ENCODE measurements at regions not wholly inside any gene's neighbourhood (a gene's known extent, or its start where the extent isn't known, plus 50 kb on each side); places are given as distances from the start of the nearest gene placed in this dataset.

DNA sequence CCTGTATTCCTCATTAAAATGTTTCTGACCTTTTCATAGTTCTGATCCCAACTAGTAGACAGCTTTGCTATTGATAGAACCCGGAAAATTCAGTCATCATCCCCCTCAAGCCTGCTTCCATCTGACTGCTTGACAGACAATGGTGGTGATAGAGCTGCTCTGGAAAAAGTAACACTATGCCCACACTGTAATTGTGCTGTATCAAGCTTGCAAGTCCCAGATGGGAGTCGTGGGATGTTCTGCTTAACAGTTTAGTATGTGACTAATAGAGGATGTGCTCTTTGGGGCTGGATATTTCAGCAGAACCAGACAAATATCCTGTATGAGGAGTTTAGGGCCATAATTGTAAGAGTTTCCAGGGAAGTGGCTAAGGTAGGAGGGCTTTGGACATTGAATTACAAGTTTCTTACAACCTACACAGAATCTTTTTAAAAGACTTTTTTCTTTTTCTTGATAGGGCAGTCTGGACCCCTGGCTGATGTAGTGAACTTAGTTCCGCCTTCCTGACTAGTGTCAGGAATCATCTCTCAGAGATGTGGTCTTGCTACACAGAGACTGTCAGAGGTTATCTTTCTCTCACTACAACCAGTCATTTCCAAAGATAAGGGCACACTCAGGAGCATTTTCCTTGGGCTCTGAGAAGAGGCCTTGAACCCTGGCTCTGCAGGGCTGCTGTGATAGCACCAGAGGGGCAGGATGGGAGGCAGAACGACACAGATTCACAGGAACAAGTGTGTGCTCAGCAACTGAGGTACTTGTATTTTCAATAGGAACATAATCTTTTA is 158.0 kb upstream of the RBMS1 start:
- Mint-ChIP-seq H3K4me3 (peak overlapping the region in 1 of 2 donors; percentile 1), H3K27me3 (peaks cover 5 to 16% of the 10 kb centered on the region in 2 donors), H3K4me1 (ENCODE audit: low read depth in 2 of 2) (peaks cover 9 to 10% of the 10 kb centered on the region in 2 donors), H3K9me3 (no peaks in the 10 kb centered on the region), H3K36me3 (ENCODE audit: insufficient read depth) (peaks cover 5% of the 10 kb centered on the region), H3K27ac (no peak overlapping the region)
- no peak for DNase-seq
- no peak for ATAC-seq (replicated peaks)

DNA sequence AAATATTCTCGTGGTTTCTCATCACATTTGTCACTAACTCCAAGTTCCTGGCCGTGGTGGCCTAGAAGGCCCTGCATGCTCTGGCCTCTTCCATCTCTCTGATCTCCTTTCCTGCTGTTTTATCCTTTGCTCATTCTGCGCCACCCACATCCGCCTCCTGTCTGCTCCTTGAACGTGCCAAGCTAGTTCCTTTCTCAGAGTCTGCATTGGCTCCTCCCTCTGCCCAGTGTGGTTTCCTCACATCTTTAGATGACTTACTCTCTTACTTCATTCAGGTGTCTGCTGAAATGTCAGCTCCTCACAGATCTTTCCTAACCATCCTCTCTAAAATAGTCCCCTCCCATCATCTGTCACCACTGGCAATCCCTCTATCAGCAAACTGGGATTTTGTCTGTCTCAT is 158.6 kb upstream of the RBMS1 start:
- Mint-ChIP-seq H3K9me3 (no peaks in the 10 kb centered on the region), H3K27ac (no peak overlapping the region), H3K4me1 (ENCODE audit: low read depth in 2 of 2) (peaks cover 9 to 10% of the 10 kb centered on the region in 2 donors), H3K36me3 (ENCODE audit: insufficient read depth) (peaks cover 5% of the 10 kb centered on the region), H3K4me3 (peak overlapping the region; percentile 0 to 1), H3K27me3 (peaks cover 11 to 19% of the 10 kb centered on the region in 2 donors)
- ATAC-seq (replicated peaks) (peak; percentile 99), DNase-seq (peak; percentile 30 to 37 (median 35))

DNA sequence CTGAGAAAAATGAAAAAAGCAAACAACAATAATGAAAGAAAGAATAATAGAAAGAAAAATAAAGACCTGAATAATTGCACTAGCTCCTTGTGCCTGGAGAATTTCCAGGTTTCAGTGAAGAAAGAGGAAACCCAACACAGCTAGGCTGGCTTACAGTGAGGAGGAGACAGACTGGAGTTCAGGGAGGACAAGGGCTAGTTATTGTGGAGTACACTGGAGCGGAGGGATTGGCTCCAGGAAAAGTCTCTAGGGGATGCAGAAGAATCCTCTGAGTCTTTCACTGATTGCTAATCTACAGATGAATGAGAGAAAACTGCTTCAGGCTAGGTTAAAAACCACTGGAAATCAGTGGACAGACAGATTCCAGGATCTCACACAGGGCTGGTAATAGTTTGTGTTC is 163.6 kb upstream of the RBMS1 start:
- no peaks in the 10 kb centered on the region for H3K9me3 Mint-ChIP-seq
- no peaks in the 10 kb centered on the region for H3K36me3 Mint-ChIP-seq (ENCODE audit: insufficient read depth)
- DNase-seq (no peak), ATAC-seq (replicated peaks) (no peak)
- H3K27me3 Mint-ChIP-seq: peaks cover 30 to 35% of the 10 kb centered on the region in 2 donors
- no peak overlapping the region for H3K4me3 Mint-ChIP-seq
- no peak overlapping the region for H3K27ac Mint-ChIP-seq
- H3K4me1 Mint-ChIP-seq (ENCODE audit: low read depth in 2 of 2): peaks cover 8% of the 10 kb centered on the region in 2 donors

DNA sequence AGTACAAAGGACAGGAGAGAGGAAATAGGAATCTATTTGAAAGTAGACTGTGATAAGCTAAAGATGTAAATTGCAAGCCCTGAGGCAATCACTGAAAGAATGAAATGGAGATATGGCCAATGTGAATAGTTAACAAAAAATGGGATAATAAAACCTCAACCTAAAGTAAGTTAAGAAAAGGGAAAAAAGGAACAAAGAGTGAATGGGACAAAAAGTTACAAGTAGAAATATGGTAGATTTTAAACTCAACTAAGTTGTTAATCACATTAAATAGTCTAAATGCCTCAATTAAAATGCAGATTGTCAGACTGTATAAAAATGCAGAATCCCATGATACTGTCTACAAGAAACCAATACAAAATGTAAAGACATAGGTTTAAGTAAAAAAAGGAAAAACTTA is 165.2 kb upstream of the RBMS1 start:
- ATAC-seq (replicated peaks): no peak
- Mint-ChIP-seq H3K4me3 (no peak overlapping the region), H3K27me3 (peaks cover 30 to 35% of the 10 kb centered on the region in 2 donors), H3K27ac (no peak overlapping the region), H3K36me3 (ENCODE audit: insufficient read depth) (no peaks in the 10 kb centered on the region), H3K9me3 (no peaks in the 10 kb centered on the region), H3K4me1 (ENCODE audit: low read depth in 2 of 2) (no peaks in the 10 kb centered on the region)
- DNase-seq: no peak

GRCh38 chr2:160660741-160661140 is 167.1 kb upstream of the RBMS1 start:
- Mint-ChIP-seq H3K4me1 (ENCODE audit: low read depth in 2 of 2) (peaks cover 0 to under 1% of the 10 kb centered on the region in 2 donors), H3K9me3 (no peaks in the 10 kb centered on the region), H3K27ac (no peak overlapping the region), H3K36me3 (ENCODE audit: insufficient read depth) (no peaks in the 10 kb centered on the region), H3K27me3 (peaks cover 30% of the 10 kb centered on the region in 2 donors), H3K4me3 (no peak overlapping the region)
- DNase-seq: no peak
- no peak for ATAC-seq (replicated peaks)

- H3K27me3 Mint-ChIP-seq: no peaks in the 10 kb centered on the region
- ATAC-seq (replicated peaks) (no peak), DNase-seq (no peak)
- no peak overlapping the region for H3K4me3 Mint-ChIP-seq
- no peaks in the 10 kb centered on the region for H3K9me3 Mint-ChIP-seq
- no peak overlapping the region for H3K27ac Mint-ChIP-seq
- H3K36me3 Mint-ChIP-seq (ENCODE audit: insufficient read depth): no peaks in the 10 kb centered on the region
- peaks cover 6 to 15% of the 10 kb centered on the region in 2 donors for H3K4me1 Mint-ChIP-seq (ENCODE audit: low read depth in 2 of 2)
Observed at GRCh38 chr2:160664603-160665140, 171.1 kb upstream of the RBMS1 start.

DNA sequence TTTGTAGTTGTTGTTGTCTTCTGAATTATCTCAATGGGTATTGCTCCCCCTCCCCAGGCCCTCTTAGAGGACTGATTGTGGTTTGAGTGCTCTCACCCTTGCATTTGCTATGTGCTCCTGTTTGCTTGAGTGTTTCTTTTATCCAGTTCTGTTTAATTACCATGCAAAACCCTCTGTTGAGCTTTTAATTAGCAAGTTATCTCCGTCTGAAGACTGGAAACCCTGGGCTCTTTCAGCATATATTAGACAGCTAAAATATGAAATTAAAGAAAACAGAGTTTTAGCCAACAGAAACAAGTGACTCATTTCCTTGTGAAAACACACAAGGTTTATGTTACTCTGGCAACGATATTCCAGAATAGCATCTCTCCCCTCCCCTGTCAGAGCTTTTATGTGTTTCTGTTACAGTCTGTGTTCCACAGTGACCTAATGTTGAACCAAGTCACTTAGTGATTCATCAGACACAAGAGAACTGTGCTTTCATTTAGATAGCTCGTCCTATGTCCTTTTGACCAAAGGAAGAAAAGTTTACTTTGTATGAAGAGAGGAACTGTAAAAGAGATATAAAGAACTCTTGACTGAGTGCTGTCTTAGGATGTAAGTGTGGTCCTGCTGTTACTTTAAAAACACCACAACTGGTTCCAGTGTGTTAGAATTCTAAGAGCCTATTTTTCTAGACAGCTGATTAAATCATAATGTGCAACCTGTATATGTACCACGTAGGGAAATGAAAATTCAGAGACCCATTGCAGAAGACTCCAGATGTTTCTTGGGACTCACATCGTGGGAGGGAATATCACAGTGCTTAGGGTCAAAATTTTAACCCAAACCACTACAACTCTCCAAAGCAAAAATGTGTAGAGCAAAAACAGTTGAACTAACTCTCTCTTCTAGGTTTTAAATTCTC is 172.8 kb upstream of the RBMS1 start:
- ATAC-seq (replicated peaks): peak; percentile 92
- H3K27ac Mint-ChIP-seq: peak overlapping the region in 1 of 2 donors; percentile 67
- H3K9me3 Mint-ChIP-seq: no peaks in the 10 kb centered on the region
- no peaks in the 10 kb centered on the region for H3K36me3 Mint-ChIP-seq (ENCODE audit: insufficient read depth)
- H3K4me3 Mint-ChIP-seq: peak overlapping the region in 1 of 2 donors; percentile 3
- H3K4me1 Mint-ChIP-seq (ENCODE audit: low read depth in 2 of 2): peaks cover 6 to 15% of the 10 kb centered on the region in 2 donors
- no peak for DNase-seq
- H3K27me3 Mint-ChIP-seq: no peaks in the 10 kb centered on the region

DNA sequence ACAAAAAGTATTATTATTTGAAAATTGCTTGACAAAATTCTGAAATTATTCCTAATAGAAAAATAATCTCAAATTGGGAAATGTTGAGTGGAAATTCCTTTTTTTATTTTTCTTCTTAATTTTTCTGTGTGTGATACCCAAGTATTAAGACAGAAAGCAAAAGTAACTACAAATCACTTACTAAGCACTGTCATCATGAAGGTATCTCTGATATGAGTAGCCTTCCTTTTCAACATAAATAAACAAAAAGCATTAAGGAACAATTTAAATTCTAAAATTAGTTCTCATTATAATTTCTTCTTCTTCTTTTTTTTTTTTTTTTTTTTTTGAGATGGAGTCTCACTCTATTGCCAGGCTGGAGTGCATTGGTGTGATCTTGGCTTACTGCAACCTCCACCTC is 174.2 kb upstream of the RBMS1 start:
- no peak for DNase-seq
- Mint-ChIP-seq H3K4me1 (ENCODE audit: low read depth in 2 of 2) (peaks cover 6 to 15% of the 10 kb centered on the region in 2 donors), H3K27ac (no peak overlapping the region), H3K36me3 (ENCODE audit: insufficient read depth) (no peaks in the 10 kb centered on the region), H3K27me3 (no peaks in the 10 kb centered on the region), H3K9me3 (no peaks in the 10 kb centered on the region), H3K4me3 (no peak overlapping the region)
- ATAC-seq (replicated peaks): no peak

- Mint-ChIP-seq H3K27me3 (peaks cover 0 to 7% of the 10 kb centered on the region in 2 donors), H3K4me1 (ENCODE audit: low read depth in 2 of 2) (peaks cover 6 to 15% of the 10 kb centered on the region in 2 donors), H3K27ac (no peak overlapping the region), H3K4me3 (no peak overlapping the region), H3K36me3 (ENCODE audit: insufficient read depth) (no peaks in the 10 kb centered on the region), H3K9me3 (no peaks in the 10 kb centered on the region)
- DNase-seq (no peak), ATAC-seq (replicated peaks) (no peak)
Observed at GRCh38 chr2:160670618-160671017, 177.0 kb upstream of the RBMS1 start.

DNA sequence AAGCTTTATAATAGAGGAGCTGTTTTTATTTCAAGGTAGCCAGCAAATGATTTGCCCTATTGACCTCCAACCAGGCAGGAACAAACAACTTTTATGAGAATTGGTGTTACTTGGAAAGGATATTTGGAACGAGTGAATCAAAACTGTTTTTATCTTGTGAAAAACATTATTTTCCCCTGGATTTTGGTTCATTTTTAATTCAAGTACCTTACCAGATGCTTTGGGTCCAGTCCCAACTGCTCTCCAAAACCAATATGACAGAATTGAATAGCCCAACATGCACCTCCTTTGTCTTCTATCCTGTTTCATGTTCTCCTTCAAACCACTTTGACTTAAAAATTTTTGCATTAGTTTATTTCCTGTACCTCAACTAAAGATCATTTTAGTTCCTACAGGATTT is 178.6 kb upstream of the RBMS1 start:
- Mint-ChIP-seq H3K9me3 (no peaks in the 10 kb centered on the region), H3K36me3 (ENCODE audit: insufficient read depth) (no peaks in the 10 kb centered on the region), H3K27ac (no peak overlapping the region), H3K4me3 (no peak overlapping the region), H3K4me1 (ENCODE audit: low read depth in 2 of 2) (peaks cover 0 to 4% of the 10 kb centered on the region in 2 donors), H3K27me3 (peaks cover 0 to 9% of the 10 kb centered on the region in 2 donors)
- DNase-seq: no peak
- ATAC-seq (replicated peaks): no peak

DNA sequence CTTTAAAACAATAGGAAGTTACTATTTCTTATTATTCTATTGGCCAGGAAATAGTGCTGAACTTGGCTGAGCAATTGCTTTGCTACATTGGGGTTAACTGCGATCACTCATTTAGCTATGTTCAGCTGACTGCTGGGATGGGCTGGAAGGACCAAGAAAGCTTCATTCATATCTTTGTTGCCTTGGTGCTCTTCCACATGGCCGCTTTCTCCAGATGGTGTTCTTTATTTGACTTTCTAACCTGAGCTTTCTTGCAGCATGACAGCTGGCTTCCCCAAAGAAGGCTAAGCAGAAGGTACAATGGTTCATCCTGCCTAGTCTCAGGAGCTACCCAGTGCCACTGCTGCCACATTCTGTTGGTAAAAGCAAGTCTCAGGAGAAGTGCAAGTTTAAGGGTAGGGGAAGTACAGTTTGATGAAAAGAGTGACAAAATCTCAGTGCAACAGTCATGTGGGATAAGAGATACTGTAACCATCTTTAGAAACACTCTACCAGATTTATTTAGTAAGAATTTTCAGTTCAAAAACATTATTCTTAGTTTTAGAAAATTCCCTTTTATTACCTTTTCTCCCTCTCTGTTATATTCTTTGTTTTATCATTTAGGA is 180.6 kb upstream of the RBMS1 start:
- Mint-ChIP-seq H3K27ac (no peak overlapping the region), H3K27me3 (peaks cover 0 to 22% of the 10 kb centered on the region in 2 donors), H3K4me1 (ENCODE audit: low read depth in 2 of 2) (no peaks in the 10 kb centered on the region), H3K4me3 (no peak overlapping the region), H3K9me3 (no peaks in the 10 kb centered on the region), H3K36me3 (ENCODE audit: insufficient read depth) (no peaks in the 10 kb centered on the region)
- DNase-seq (no peak), ATAC-seq (replicated peaks) (no peak)

DNA sequence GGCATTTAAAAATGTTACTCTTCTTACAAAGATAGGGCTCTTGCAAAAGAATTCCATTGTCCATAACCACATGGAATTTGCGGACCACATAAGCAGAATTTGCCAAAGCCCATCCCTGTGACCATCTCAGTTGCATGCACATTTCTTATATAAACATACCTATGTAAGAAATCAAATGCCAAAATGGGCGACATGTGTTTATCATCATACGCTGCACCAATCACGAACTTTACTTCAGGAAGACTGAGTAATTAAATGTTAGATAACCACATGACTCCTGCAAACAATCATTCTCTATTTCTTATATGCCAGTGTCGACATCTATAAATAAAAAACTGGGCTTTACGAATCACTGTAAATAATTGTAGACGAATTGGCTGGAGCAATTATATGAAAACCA is 186.1 kb upstream of the RBMS1 start:
- Mint-ChIP-seq H3K27ac (no peak overlapping the region), H3K4me1 (ENCODE audit: low read depth in 2 of 2) (no peaks in the 10 kb centered on the region), H3K27me3 (peaks cover 15 to 54% of the 10 kb centered on the region in 2 donors), H3K36me3 (ENCODE audit: insufficient read depth) (no peaks in the 10 kb centered on the region), H3K4me3 (no peak overlapping the region), H3K9me3 (no peaks in the 10 kb centered on the region)
- ATAC-seq (replicated peaks): no peak
- DNase-seq: no peak

GRCh38 chr2:160680294-160680693 is 186.7 kb upstream of the RBMS1 start:
- ATAC-seq (replicated peaks): no peak
- no peaks in the 10 kb centered on the region for H3K9me3 Mint-ChIP-seq
- peaks cover 15 to 56% of the 10 kb centered on the region in 2 donors for H3K27me3 Mint-ChIP-seq
- H3K36me3 Mint-ChIP-seq (ENCODE audit: insufficient read depth): no peaks in the 10 kb centered on the region
- no peak overlapping the region for H3K4me3 Mint-ChIP-seq
- no peaks in the 10 kb centered on the region for H3K4me1 Mint-ChIP-seq (ENCODE audit: low read depth in 2 of 2)
- DNase-seq: no peak
- no peak overlapping the region for H3K27ac Mint-ChIP-seq

All from effector memory CD8-positive, alpha-beta T cell (primary cell).